KMS-11 (cell line): ENCODE measurements at regions not wholly inside any gene's neighbourhood (a gene's known extent, or its start where the extent isn't known, plus 50 kb on each side); places are given as distances from the start of the nearest gene placed in this dataset.

Source experiments
- H2AFZ ChIP-seq: fragments of 200-600 bp; sonication (generic); 2 replicates; pipeline ENCODE4 v1.6.1; 2016; ENCODE audit warnings: antibody characterized with exemption, mixed run types, low read depth
- H3K27ac ChIP-seq: fragments of 200-600 bp; sonication (generic); 2 replicates; pipeline ENCODE4 v1.6.1; 2016; ENCODE audit warnings: mild to moderate bottlenecking, mixed run types
- H3K27me3 ChIP-seq: fragments of 200-600 bp; sonication (generic); 2 replicates; pipeline ENCODE4 v1.6.1; 2017; ENCODE audit warnings: mild to moderate bottlenecking, low read depth, mixed run types, moderate library complexity; ENCODE audit not compliant: insufficient read depth
- H3K36me3 ChIP-seq: fragments of 200-600 bp; sonication (generic); 2 replicates; pipeline ENCODE4 v1.6.1; 2017; ENCODE audit warnings: mild to moderate bottlenecking, mixed run types; ENCODE audit not compliant: insufficient read depth
- H3K4me1 ChIP-seq: fragments of 200-600 bp; sonication (generic); 2 replicates; pipeline ENCODE4 v1.6.1; 2016; ENCODE audit warnings: mild to moderate bottlenecking, low read depth, mixed run types; ENCODE audit not compliant: poor library complexity, severe bottlenecking
- H3K4me2 ChIP-seq: fragments of 200-600 bp; sonication (generic); 2 replicates; pipeline ENCODE4 v1.7.0; 2016; ENCODE audit warnings: mild to moderate bottlenecking, mixed run types
- H3K4me3 ChIP-seq: fragments of 200-600 bp; sonication (generic); IDR thresholded peaks from 2 replicates; pipeline ENCODE4 v1.6.1; 2017; ENCODE audit warnings: low read depth, low read length, mixed read lengths; ENCODE audit not compliant: insufficient read depth
- H3K79me2 ChIP-seq: fragments of 200-600 bp; sonication (generic); 2 replicates; pipeline ENCODE4 v1.6.1; 2016; ENCODE audit warnings: low read depth, mixed run types; ENCODE audit not compliant: insufficient read depth
- H3K9ac ChIP-seq: fragments of 200-600 bp; sonication (generic); 2 replicates; pipeline ENCODE4 v1.6.1; 2016; ENCODE audit warnings: mild to moderate bottlenecking, mixed run types
- H4K20me1 ChIP-seq: fragments of 200-600 bp; sonication (generic); 2 replicates; pipeline ENCODE4 v1.6.1; 2016; ENCODE audit warnings: mild to moderate bottlenecking, mixed run types; ENCODE audit not compliant: insufficient read depth
- TF ChIP-seq, protein P1 (sequence below): fragments of 200-600 bp; sonication (generic); conservative IDR thresholded peaks from 2 replicates; pipeline ENCODE4 v1.6.1; 2017; ENCODE audit warnings: low read depth, mild to moderate bottlenecking, antibody characterized with exemption, low read length, moderate library complexity, mixed read lengths

DNA sequence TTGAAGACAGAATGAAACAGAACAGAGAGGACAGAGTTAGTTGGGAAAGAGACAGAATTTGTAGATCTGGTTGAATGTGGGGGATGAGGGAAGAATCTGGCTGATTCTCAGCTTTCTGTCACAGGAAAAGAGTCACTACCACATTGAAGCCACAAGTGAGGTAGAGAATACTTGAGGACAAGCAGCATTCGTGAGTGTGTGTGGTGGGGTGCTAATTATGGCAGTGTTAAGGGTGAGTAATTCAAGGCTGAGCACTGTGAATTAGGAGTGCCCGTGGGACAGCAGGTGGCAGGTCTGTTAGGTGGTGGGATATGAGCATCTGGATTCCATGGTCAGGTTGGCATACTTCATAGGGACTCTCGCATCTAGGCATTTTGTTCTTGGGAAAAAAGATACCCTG is 347.4 kb upstream of the PRICKLE1 start:
- no peaks in the 10 kb centered on the region for H3K79me2 ChIP-seq
- no peak overlapping the region for H3K4me3 ChIP-seq
- no peak overlapping the region for H3K9ac ChIP-seq
- H3K27ac ChIP-seq = no peak overlapping the region
- no peaks in the 10 kb centered on the region for H3K36me3 ChIP-seq
- H3K27me3 ChIP-seq = no peaks in the 10 kb centered on the region
- no peaks in the 10 kb centered on the region for H4K20me1 ChIP-seq
- H3K4me2 ChIP-seq = no peak overlapping the region
- no peaks in the 10 kb centered on the region for H3K4me1 ChIP-seq
- TF ChIP-seq, protein P1, sequence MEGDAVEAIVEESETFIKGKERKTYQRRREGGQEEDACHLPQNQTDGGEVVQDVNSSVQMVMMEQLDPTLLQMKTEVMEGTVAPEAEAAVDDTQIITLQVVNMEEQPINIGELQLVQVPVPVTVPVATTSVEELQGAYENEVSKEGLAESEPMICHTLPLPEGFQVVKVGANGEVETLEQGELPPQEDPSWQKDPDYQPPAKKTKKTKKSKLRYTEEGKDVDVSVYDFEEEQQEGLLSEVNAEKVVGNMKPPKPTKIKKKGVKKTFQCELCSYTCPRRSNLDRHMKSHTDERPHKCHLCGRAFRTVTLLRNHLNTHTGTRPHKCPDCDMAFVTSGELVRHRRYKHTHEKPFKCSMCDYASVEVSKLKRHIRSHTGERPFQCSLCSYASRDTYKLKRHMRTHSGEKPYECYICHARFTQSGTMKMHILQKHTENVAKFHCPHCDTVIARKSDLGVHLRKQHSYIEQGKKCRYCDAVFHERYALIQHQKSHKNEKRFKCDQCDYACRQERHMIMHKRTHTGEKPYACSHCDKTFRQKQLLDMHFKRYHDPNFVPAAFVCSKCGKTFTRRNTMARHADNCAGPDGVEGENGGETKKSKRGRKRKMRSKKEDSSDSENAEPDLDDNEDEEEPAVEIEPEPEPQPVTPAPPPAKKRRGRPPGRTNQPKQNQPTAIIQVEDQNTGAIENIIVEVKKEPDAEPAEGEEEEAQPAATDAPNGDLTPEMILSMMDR = no peak
- H2AFZ ChIP-seq = no peak overlapping the region

DNA sequence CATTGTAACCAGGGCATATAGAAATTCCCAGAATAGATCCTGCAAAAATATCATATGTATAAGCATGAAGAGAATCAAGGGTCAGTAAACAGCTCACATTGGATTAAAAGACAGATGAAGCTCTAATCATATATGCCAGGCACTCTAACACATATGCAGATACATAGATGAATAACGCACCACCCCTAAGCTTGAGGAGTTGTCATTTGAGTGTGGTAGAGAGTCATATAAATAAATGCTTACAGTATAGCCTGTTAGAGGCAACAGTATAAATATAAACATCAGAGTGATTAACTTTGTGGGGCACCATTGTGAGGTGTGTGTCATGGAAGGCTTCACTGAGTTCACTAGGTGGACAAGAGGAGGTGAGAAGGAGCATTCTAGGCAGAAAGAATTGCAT is 346.7 kb upstream of the PRICKLE1 start:
- Histone ChIP-seq H3K36me3 (no peaks in the 10 kb centered on the region), H3K4me2 (no peak overlapping the region), H3K4me3 (no peak overlapping the region), H2AFZ (no peak overlapping the region), H4K20me1 (no peaks in the 10 kb centered on the region), H3K9ac (no peak overlapping the region), H3K79me2 (no peaks in the 10 kb centered on the region), H3K27me3 (no peaks in the 10 kb centered on the region), H3K4me1 (no peaks in the 10 kb centered on the region), H3K27ac (no peak overlapping the region)
- TF ChIP-seq, protein P1 = no peak

DNA sequence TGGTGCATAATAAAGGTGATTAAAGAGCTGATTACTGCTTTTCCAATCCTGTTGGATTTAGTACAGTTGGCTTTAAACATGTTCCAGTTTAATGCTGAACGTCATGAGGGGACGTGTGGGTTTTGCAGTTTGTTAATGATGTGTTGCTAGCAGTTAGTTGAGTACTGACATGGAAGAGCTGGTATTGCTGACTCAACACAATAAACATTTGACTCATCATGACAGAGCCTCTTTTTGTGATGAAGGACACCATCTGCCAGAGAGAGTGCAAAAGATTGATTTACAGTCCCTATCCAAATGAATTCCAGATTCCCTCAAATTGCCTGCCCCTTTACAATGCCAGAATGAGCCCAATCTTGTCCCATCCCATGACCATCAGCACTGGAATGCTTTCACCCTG is 346.2 kb upstream of the PRICKLE1 start:
- Histone ChIP-seq H3K4me2 (no peak overlapping the region), H3K9ac (no peak overlapping the region)
- TF ChIP-seq, protein P1 = no peak

DNA sequence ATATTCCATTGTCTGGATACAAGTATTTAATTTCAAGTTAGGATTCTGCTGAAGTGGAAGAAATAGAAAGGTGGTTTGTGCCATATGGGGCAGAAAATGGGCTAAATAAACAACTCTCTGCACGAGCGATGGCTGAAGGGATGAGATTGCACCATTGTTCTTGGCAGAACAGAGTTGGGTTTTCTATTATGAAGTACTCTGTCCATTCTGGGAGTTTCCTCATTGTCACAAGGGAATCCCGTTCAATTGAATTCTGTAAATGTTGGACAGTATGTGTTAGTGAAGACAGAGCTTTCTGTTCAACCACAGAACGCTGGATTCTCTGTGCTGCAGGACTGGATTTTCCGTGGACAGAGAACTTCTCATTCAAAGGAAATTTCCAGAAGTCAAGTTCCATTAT is 345.5 kb upstream of the PRICKLE1 start:
- Histone ChIP-seq H4K20me1 (no peaks in the 10 kb centered on the region), H3K4me3 (no peak overlapping the region), H3K9ac (no peak overlapping the region), H3K27ac (no peak overlapping the region), H3K79me2 (no peaks in the 10 kb centered on the region), H3K27me3 (no peaks in the 10 kb centered on the region), H3K4me2 (no peak overlapping the region), H2AFZ (no peak overlapping the region), H3K4me1 (no peaks in the 10 kb centered on the region), H3K36me3 (no peaks in the 10 kb centered on the region)
- TF ChIP-seq, protein P1 = no peak

More for the DNA sequence above, 346.2 kb upstream of the PRICKLE1 start:
- Histone ChIP-seq H3K4me3 (no peak overlapping the region), H3K79me2 (no peaks in the 10 kb centered on the region), H3K36me3 (no peaks in the 10 kb centered on the region), H2AFZ (no peak overlapping the region), H3K27ac (no peak overlapping the region), H3K27me3 (no peaks in the 10 kb centered on the region), H3K4me1 (no peaks in the 10 kb centered on the region), H4K20me1 (no peaks in the 10 kb centered on the region)
